ENCODE measurements at regions not wholly inside any gene's neighbourhood (a gene's known extent, or its start where the extent isn't known, plus 50 kb on each side); places are given as distances from the start of the nearest gene placed in this dataset.
"Not testable (repeated sequence)": the region's sequence is repeated elsewhere in the genome, so short reads cannot be mapped to it uniquely, and the experiment has no call there.

- DNase-seq: peak; percentile 36 to 52 (median 48)
These were observed 1609.3 kb downstream of the SPATA31A7 start for GRCh38 chr9:62798884-62799850.

- peak; percentile 29 to 65 (median 39) for DNase-seq
These were observed 1610.1 kb downstream of the SPATA31A7 start for GRCh38 chr9:62799851-62800371.

GRCh38 chr9:62800451-62801371 lies 1610.9 kb downstream of the SPATA31A7 start:
- DNase-seq: peak; percentile 5 to 51 (median 36)

GRCh38 chr9:62801372-62801811 lies 1611.6 kb downstream of the SPATA31A7 start:
- peak; percentile 31 to 64 (median 53) for DNase-seq

- peak; percentile 88 to 96 (median 93) for DNase-seq
These were observed 1612.3 kb downstream of the SPATA31A7 start for GRCh38 chr9:62801961-62802718.

GRCh38 chr9:62802719-62803079 lies 1612.9 kb downstream of the SPATA31A7 start:
- DNase-seq: not testable (repeated sequence)

GRCh38 chr9:62803099-62803498 lies 1613.3 kb downstream of the SPATA31A7 start:
- DNase-seq: peak; percentile 7 to 39 (median 26)

- peak in 2 of 4 experiments; percentile 2 to 6 for DNase-seq
These were observed 1614.5 kb downstream of the SPATA31A7 start for GRCh38 chr9:62804314-62804713.

GRCh38 chr9:62807424-62807823 lies 1617.6 kb downstream of the SPATA31A7 start:
- DNase-seq: not testable (repeated sequence)

- DNase-seq: not testable (repeated sequence)
These were observed 1618.2 kb downstream of the SPATA31A7 start for GRCh38 chr9:62808081-62808480.

- DNase-seq: not testable (repeated sequence)
These were observed 1620.5 kb downstream of the SPATA31A7 start for GRCh38 chr9:62810318-62810717.

- not testable (repeated sequence) for DNase-seq
These were observed 1621.0 kb downstream of the SPATA31A7 start for GRCh38 chr9:62810811-62811315.

- not testable (repeated sequence) for DNase-seq
These were observed 1625.6 kb downstream of the SPATA31A7 start for GRCh38 chr9:62815436-62815835.

- not testable (repeated sequence) for DNase-seq
These were observed 1626.5 kb downstream of the SPATA31A7 start for GRCh38 chr9:62816331-62816730.

GRCh38 chr9:62817214-62817613 lies 1627.4 kb downstream of the SPATA31A7 start:
- not testable (repeated sequence) for DNase-seq

- DNase-seq: not testable (repeated sequence)
These were observed 1632.3 kb downstream of the SPATA31A7 start for GRCh38 chr9:62822185-62822584.

GRCh38 chr9:62827957-62828907 lies 1638.4 kb downstream of the SPATA31A7 start:
- not testable (repeated sequence) for DNase-seq

GRCh38 chr9:62830829-62831459 lies 1641.1 kb downstream of the SPATA31A7 start:
- DNase-seq: not testable (repeated sequence)

GRCh38 chr9:62833323-62834200 lies 1643.7 kb downstream of the SPATA31A7 start:
- DNase-seq: not testable (repeated sequence)

Data from suppressor macrophage (primary cell).